ENCODE measurements at regions not wholly inside any gene's neighbourhood (a gene's known extent, or its start where the extent isn't known, plus 50 kb on each side); places are given as distances from the start of the nearest gene placed in this dataset.

DNA sequence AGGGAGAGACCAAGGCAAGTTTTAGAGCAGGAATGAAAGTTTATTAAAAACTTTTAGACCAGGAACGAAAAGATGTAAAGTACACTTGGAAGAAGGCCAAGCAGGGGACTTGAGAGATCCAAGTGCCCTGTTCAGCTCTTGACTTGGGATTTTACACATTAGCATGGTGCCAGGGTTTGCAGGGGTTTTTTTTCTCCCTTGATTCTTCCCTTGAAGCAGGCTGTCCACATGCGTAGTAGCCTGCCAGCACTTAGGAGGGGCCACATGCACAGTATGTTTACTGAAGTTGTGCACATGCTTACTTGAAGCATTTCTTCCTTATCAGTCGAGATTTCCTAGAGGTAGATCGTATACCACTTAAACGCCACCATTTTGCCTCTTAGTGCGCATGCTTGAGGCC, 277.5 kb upstream of the AGTR1 start:
- DNase-seq, result no peak

DNA sequence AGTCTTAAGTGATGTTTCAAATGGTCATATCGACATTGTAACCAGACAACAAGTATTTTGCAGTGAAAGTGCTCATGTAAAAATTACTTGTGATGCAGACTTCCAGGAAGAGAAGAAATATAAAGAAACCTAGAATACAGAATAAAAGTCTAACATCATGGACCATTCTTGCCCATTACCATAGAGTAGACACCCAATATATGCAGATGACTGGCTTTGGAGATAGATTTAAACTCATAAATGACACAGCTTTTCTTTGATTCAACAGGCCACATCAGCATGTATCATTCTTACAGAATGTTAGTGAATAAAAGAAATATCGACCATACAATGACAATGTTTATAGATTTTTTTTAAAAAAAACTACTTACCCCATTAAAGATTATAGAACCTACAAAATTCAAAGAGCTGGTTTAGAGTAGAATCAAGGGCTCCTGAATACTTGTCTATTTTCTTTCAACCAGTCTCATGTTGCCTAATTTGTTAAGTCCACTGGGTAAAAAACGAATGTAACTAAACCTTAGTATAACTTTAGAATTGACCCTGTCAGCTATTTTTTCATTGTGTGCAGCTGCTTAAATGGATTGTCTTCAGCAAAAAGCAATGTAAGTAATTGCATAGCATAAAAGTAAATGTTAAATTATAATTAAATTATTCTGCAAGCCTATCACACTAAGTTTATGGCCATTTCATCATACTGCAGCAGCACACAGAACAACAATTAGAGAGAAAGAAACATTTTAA, 268.7 kb upstream of the AGTR1 start:
- DNase-seq, result no peak

DNA sequence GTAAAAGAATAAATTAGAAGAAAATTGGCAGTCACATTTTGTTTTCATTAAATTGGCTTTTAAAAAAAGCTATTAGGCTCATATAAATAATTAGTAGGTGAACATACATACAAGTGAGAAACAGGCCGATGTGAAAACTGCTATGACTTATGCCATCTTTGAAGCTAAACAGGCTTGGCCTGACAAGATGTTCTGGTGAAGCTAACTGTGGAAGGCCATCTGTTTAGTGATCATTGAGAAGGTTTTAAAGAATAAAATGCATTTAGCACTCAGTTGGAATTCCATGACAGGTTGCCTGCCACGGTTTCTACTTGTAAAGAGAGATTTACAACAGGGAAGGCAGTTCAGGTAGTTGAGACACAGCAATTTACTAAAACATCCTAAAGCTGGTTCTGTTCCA, 264.0 kb upstream of the AGTR1 start:
- no peak for DNase-seq

GRCh38 chr3:148435534-148435933, 262.2 kb upstream of the AGTR1 start:
- DNase-seq, result no peak

GRCh38 chr3:148439254-148439822, 258.4 kb upstream of the AGTR1 start:
- DNase-seq, result peak; percentile 8

DNA sequence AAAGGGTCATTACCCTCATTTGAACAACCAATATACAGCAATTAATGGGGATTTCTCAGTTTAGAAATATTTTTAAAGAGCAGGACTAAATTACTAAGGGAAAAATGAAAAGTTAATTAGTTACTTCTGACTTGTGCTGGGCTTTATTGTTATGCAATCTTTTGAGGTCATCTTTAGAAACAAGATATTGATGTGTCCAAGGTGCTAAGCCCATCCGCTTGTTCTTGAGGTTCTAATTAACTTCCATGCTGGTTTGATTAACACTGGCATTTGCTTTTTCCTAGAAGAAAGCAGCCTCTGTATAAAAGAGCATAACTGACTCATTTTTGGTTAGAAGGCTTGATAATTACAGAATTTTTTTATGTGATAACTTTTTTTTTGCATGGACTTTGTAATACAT, 256.5 kb upstream of the AGTR1 start:
- DNase-seq, result no peak

- DNase-seq, result no peak
Observed at GRCh38 chr3:148450819-148451218, 246.9 kb upstream of the AGTR1 start.

DNA sequence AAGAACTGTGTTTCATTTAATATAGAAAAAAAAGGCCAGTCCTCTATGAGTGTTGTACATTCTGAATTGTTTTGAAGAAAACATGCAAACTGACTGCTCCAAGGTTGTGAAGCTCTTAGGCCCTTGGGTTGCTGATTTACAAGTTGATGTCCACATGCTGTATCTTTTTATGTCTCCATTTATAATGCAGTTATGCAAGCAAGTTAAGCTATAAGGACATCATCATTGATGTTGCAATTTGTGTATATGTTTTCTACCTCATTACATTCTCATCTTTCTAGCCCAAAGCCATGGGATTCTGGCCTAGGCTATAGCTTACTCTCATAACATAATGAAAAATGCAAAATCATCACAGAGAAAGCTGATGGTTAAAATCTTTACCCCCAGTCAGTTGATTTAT, 245.7 kb upstream of the AGTR1 start:
- DNase-seq, result no peak

- DNase-seq, result no peak
Observed at GRCh38 chr3:148453781-148454191, 243.9 kb upstream of the AGTR1 start.

GRCh38 chr3:148455098-148455497, 242.6 kb upstream of the AGTR1 start:
- DNase-seq, result no peak

DNA sequence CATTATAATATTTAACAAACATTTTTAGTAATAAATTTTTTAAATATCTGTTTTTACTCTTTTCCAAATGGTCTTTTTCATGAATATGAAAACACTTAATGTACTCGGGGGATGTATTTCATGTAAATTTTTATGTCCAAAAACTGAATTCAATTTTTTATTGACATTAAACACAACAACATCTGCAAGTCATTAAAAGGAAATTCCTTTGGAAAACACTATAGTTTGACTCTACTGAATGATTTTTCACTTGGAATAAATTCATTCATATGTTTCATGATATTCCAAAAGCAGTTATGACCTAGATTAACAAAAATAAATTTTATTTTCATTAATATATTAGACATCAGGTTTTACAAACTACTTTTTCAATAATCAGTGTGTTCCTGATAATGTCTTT, 239.8 kb upstream of the AGTR1 start:
- DNase-seq, result no peak

DNA sequence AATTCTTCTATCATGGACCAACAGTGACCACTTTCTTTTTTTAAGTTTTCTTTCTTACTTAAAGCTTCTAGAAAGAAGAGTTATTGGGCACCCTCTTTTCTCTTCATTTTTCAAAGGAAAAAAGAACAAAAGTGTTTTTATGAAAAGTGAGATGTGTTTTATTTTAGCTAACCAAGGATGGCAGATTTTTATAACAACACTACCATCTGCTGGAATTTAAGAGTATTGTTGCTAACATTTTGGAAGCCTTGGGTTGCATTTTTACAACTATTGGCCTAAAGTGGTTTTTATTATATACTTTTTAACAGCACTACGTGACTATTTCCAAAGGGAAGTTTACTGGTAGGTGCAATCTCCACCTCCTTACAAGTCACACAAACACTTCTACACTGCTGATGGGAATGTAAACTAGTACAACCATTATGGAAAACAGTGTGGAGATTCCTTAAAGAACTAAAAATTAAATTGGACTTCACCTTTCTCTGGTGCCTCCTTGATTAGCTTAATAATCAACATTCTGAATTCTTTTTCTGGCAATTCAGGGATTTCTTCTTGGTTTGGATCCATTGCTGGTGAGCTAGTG, 237.7 kb upstream of the AGTR1 start:
- no peak for DNase-seq

- DNase-seq, result no peak
Observed at GRCh38 chr3:148460686-148461085, 237.0 kb upstream of the AGTR1 start.

GRCh38 chr3:148464246-148464645, 233.5 kb upstream of the AGTR1 start:
- DNase-seq, result no peak

- no peak for DNase-seq
Observed at GRCh38 chr3:148466143-148466542, 231.6 kb upstream of the AGTR1 start.

GRCh38 chr3:148466980-148467740, 230.5 kb upstream of the AGTR1 start:
- no peak for DNase-seq

DNA sequence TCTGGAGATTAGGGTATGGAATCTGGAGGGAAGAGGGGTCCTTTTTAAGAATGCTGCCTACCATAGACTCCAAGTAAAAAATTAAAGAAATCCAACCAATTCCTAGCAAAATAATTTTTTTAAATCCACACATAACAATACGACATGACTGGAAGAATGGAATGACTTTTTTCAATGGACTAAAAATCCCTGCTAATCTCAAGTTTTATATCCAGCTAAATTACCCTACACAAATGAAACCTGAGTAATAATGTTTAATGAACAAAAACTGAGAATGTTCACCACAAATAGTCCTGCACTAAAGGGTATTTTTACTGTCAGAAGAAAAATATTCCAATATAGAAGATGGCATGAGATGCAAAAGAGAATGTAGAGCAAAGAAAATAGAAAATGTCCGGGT, 220.3 kb upstream of the AGTR1 start:
- DNase-seq, result no peak

DNA sequence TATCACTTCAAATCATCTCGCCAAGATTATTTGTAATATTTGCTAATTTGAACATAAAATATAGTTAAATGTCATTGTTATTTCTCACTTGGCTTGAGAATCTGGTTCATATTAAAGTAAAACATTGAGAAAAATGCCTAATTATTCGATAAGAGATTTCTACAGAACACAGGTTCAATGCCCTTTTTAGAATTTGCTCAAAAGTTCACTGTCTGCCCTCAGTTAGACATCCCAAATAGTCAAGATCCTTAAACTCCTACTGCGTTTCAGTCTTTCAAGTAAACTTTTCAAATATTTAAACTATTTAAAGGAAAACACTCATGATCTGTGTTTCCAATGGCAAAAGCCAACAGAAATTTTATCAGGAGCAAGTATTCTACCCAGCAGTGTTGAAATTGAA, 204.1 kb upstream of the AGTR1 start:
- DNase-seq, result no peak

DNA sequence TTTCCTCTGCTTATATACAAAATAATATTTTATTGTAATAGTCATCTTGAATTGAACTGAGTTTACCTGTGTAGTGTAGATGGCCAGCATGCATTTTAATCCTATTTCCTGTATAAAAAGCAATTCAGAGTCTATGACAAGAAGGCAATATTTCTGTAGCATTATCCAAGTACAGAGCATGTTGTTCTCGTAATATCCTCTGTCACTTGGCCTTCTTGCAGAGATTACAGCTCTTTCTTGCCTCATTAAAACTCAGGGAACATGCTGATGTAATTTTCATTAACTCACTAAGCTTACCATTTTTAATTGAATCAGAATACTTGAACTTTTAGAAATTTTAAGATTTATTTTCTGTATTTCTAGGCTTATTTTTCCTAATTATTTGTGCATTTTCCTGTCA, 203.3 kb upstream of the AGTR1 start:
- DNase-seq, result no peak

- DNase-seq, result no peak
Observed at GRCh38 chr3:148500881-148501280, 196.8 kb upstream of the AGTR1 start.

DNA sequence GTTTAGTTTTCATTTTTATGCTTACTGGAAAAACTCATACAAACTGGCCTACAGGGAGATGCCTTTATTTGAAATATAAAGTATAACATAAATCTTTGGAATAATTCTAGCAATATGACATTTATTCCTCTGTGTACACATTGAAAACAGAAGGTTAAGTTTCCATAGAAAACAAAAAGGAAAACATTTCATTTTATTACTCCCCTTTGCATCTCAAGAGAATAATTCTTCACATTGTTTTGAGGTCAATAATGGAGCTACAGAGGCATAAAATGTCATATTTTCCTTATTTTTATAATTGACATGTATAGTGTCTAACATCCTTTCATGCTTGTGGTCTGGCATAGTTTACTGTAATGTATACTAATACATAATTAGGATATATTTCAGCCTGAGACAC, 187.6 kb upstream of the AGTR1 start:
- no peak for DNase-seq

DNA sequence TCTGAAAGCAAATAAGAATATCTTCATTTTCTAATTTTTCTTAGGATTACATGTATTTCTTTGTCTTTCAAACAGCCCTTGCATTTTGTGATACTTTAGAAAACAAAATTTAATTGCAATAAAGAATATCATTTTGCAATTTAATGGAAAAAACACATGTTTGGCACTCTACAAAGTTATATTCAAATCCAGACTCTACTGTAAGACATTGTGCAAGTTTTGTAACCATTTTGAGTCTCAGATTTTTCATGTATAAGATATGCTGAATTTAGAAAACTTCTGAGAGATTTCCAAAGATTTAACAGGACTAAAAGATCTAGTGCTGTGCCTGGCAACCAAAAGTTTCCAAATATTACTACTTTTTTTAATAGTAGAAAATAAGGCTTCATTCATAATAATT, 187.1 kb upstream of the AGTR1 start:
- DNase-seq, result no peak

GRCh38 chr3:148512648-148513047, 185.1 kb upstream of the AGTR1 start:
- DNase-seq, result no peak

DNA sequence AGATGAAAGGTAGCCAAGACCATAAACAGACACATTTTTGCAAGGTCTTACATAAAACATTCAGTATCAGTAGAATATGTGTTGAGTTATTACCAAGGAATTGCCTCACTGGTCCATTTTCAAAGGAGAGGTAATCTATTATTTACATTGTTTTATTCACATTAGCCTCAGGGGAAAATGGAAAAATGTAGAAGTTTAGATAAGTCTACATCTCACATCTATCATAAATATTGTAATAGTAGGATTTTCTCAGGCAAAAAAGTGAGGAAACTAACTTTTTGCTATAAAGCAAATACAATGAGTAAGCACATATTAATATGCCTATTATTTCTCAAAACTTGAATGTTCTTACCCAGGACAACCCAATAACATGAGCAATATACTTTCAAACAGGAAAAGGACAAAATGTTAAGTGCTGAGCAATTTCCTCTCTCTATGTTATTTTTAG, 184.6 kb upstream of the AGTR1 start:
- no peak for DNase-seq

Measured in retina (tissue), 1 donor.